ENCODE measurements at regions not wholly inside any gene's neighbourhood (a gene's known extent, or its start where the extent isn't known, plus 50 kb on each side); places are given as distances from the start of the nearest gene placed in this dataset.

- H3K9ac ChIP-seq (ENCODE audit: low read length) = no peak overlapping the region
- H3K4me2 ChIP-seq (ENCODE audit: low read length) = peak overlapping the region; percentile 58
- H4K20me1 ChIP-seq (ENCODE audit: low read length) = no peaks in the 10 kb centered on the region
- 0 out of 2 replicates have a peak overlapping the region, but pooled peaks have one; percentile 18 for H3K27ac ChIP-seq (ENCODE audit: low read length)
- H3K79me2 ChIP-seq (ENCODE audit: low read length) = no peaks in the 10 kb centered on the region
- no peak overlapping the region for H3K4me3 ChIP-seq (ENCODE audit: low read length)
- peak; percentile 78 for DNase-seq
- no peaks in the 10 kb centered on the region for H3K9me2 ChIP-seq (replicated peaks; ENCODE audit: low read length)
- intact Hi-C loops (cut with micrococcal nuclease) = no loop called here
- ATAC-seq = peak; percentile 93
- H3K4me1 ChIP-seq (ENCODE audit: insufficient read depth, low read length) = peaks cover 8% of the 10 kb centered on the region
- H2AFZ ChIP-seq (ENCODE audit: low read length) = no peak overlapping the region
- ChIA-PET POLR2A (ENCODE audit: unreplicated experiment) (no interaction called here), CTCF (interaction anchor here (0.6 kb wide), 1 partner anchor 253 kb away, joined by 3 read pairs; no protein-coding TSS in a partner anchor)
- no peaks in the 10 kb centered on the region for H3K9me3 ChIP-seq (ENCODE audit: low read length)
- no TSS peak for BruUV-seq (replicated peaks)
- no peaks in the 10 kb centered on the region for H3F3A ChIP-seq (ENCODE audit: low read length, unreplicated experiment)
- no peaks in the 10 kb centered on the region for H3K27me3 ChIP-seq (ENCODE audit: low read length)
- TF ChIP-seq EZH2phosphoT487 (IDR thresholded peaks at IDR 0.05; ENCODE audit: borderline replicate concordance, low read length) = no peak
- H3K36me3 ChIP-seq (ENCODE audit: low read depth, low read length) = no peaks in the 10 kb centered on the region
These were observed 112.8 kb upstream of the CARD11 start for GRCh38 chr7:3156508-3156907.

DNA sequence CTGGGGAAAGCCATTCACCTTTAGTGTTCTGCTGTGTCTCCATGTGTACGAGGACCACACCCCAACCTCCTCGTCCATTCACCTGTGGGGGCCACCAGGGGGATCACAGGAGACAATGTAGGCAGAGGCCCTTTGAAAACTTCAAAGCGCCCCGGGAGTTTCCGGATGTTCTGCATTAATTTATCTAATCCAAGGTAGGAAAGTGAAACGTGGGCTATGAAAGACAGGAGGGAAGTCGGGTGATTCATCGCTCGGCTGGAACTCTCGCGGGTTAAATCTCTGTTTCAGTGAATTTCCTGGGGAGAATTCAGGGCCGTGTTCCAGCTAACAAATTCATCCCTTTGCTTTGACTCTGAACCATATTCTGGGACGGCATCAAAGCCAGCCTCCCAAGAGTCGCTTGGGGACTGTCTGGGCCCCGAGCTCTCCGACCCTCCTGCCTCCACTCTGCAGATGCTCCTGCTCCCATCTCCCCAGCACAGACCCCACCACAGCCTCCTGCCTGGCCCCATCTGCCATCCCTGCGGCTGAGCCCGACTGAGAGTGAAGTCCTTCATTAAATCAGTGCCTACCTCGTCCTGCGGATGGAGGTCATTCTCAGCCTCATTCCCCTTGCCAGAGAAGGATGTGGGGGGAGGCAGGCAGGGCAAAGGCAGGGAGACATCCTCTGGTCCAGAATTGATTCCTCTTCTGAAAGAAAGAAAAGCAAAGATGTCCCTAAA is 114.1 kb upstream of the CARD11 start:
- Histone ChIP-seq H3K9me3 (ENCODE audit: low read length) (no peaks in the 10 kb centered on the region), H3K27ac (ENCODE audit: low read length) (no peak overlapping the region), H3F3A (ENCODE audit: low read length, unreplicated experiment) (no peaks in the 10 kb centered on the region), H3K9me2 (replicated peaks; ENCODE audit: low read length) (no peaks in the 10 kb centered on the region), H2AFZ (ENCODE audit: low read length) (no peak overlapping the region), H3K4me2 (ENCODE audit: low read length) (no peak overlapping the region), H3K27me3 (ENCODE audit: low read length) (no peaks in the 10 kb centered on the region), H3K4me3 (ENCODE audit: low read length) (no peak overlapping the region), H3K9ac (ENCODE audit: low read length) (no peak overlapping the region), H3K4me1 (ENCODE audit: insufficient read depth, low read length) (peaks cover 8% of the 10 kb centered on the region), H4K20me1 (ENCODE audit: low read length) (no peaks in the 10 kb centered on the region), H3K79me2 (ENCODE audit: low read length) (no peaks in the 10 kb centered on the region), H3K36me3 (ENCODE audit: low read depth, low read length) (no peaks in the 10 kb centered on the region)
- no TSS peak for BruUV-seq (replicated peaks)
- ATAC-seq (no peak), DNase-seq (no peak)
- no peak for TF ChIP-seq CTCF (conservative IDR thresholded peaks at IDR 0.05; ENCODE audit: low read depth, low read length)
- no peak for TF ChIP-seq EZH2phosphoT487 (IDR thresholded peaks at IDR 0.05; ENCODE audit: borderline replicate concordance, low read length)
- TF ChIP-seq EZH2 (IDR thresholded peaks at IDR 0.05; ENCODE audit: low read length, unreplicated experiment) = no peak
- ChIA-PET POLR2A (ENCODE audit: unreplicated experiment) (no interaction called here), CTCF (no interaction called here)
- intact Hi-C loops (cut with micrococcal nuclease) = no loop called here

GRCh38 chr7:3158341-3158760 is 114.7 kb upstream of the CARD11 start:
- Histone ChIP-seq H3K9me3 (ENCODE audit: low read length) (no peaks in the 10 kb centered on the region), H3K9ac (ENCODE audit: low read length) (no peak overlapping the region), H3K27ac (ENCODE audit: low read length) (no peak overlapping the region), H3F3A (ENCODE audit: low read length, unreplicated experiment) (no peaks in the 10 kb centered on the region), H3K4me1 (ENCODE audit: insufficient read depth, low read length) (peaks cover 8% of the 10 kb centered on the region), H3K79me2 (ENCODE audit: low read length) (no peaks in the 10 kb centered on the region), H4K20me1 (ENCODE audit: low read length) (no peaks in the 10 kb centered on the region), H3K4me2 (ENCODE audit: low read length) (no peak overlapping the region), H3K4me3 (ENCODE audit: low read length) (no peak overlapping the region), H3K9me2 (replicated peaks; ENCODE audit: low read length) (no peaks in the 10 kb centered on the region), H2AFZ (ENCODE audit: low read length) (no peak overlapping the region), H3K27me3 (ENCODE audit: low read length) (no peaks in the 10 kb centered on the region), H3K36me3 (ENCODE audit: low read depth, low read length) (no peaks in the 10 kb centered on the region)
- BruUV-seq (replicated peaks) = no TSS peak
- ATAC-seq = no peak
- TF ChIP-seq EZH2phosphoT487 (IDR thresholded peaks at IDR 0.05; ENCODE audit: borderline replicate concordance, low read length) (no peak), EZH2 (IDR thresholded peaks at IDR 0.05; ENCODE audit: low read length, unreplicated experiment) (no peak)
- intact Hi-C loops (cut with micrococcal nuclease) = no loop called here
- POLR2A ChIA-PET (ENCODE audit: unreplicated experiment) = no interaction called here
- no peak for DNase-seq
- CTCF ChIA-PET = no interaction called here

Measured in PC-3 (cell line).